Mesothelial cell of epicardium (in vitro differentiated cells): ENCODE measurements at regions not wholly inside any gene's neighbourhood (a gene's known extent, or its start where the extent isn't known, plus 50 kb on each side); places are given as distances from the start of the nearest gene placed in this dataset.
A peak's percentile ranks its signal among the peaks of the same experiment; 100 is the strongest.

Experiments used
- DNase-seq, 2 experiments: peaks; one replicate each; pipeline ENCODE4 v3.0.0; 2021; ENCODE audit warnings: low spot score in 2 of 2; ENCODE audit not compliant: unreplicated experiment in 2 of 2
- H3K27ac Mint-ChIP-seq: 2 replicates; pipeline ENCODE4 v1.8.0; 2021; ENCODE audit warnings: mixed read lengths
- H3K27me3 Mint-ChIP-seq: 2 replicates; pipeline ENCODE4 v1.8.0; 2021; ENCODE audit warnings: low read depth, mixed read lengths
- H3K36me3 Mint-ChIP-seq: 2 replicates; pipeline ENCODE4 v1.8.0; 2021; ENCODE audit warnings: mixed read lengths
- H3K4me1 Mint-ChIP-seq: 2 replicates; pipeline ENCODE4 v1.8.0; 2021; ENCODE audit warnings: mixed read lengths
- H3K4me3 Mint-ChIP-seq: 2 replicates; pipeline ENCODE4 v1.8.0; 2021; ENCODE audit warnings: mild to moderate bottlenecking, moderate library complexity, mixed read lengths
- H3K9me3 Mint-ChIP-seq: 2 replicates; pipeline ENCODE4 v1.8.0; 2021; ENCODE audit warnings: mixed read lengths
- CTCF ChIP-seq: fragments of 200-600 bp; sonication (generic); IDR thresholded peaks from one replicate; pipeline ENCODE4 v1.5.0; 2021; ENCODE audit warnings: antibody characterized with exemption; ENCODE audit not compliant: unreplicated experiment

- no peak overlapping the region for H3K27ac Mint-ChIP-seq
- peaks cover 30% of the 10 kb centered on the region for H3K27me3 Mint-ChIP-seq
- no peaks in the 10 kb centered on the region for H3K36me3 Mint-ChIP-seq
- TF ChIP-seq CTCF = no peak
- H3K9me3 Mint-ChIP-seq = no peaks in the 10 kb centered on the region
- no peak overlapping the region for H3K4me3 Mint-ChIP-seq
- H3K4me1 Mint-ChIP-seq = no peaks in the 10 kb centered on the region
- DNase-seq = no peak
Measured at GRCh38 chr5:3381206-3381825, 214.3 kb upstream of the IRX1 start.

- Mint-ChIP-seq H3K36me3 (no peaks in the 10 kb centered on the region), H3K27me3 (peaks cover 25% of the 10 kb centered on the region), H3K27ac (no peak overlapping the region), H3K4me1 (no peaks in the 10 kb centered on the region), H3K9me3 (no peaks in the 10 kb centered on the region), H3K4me3 (no peak overlapping the region)
- no peak for TF ChIP-seq CTCF
- DNase-seq = peak in 1 of 2 experiments; percentile 9
Measured at GRCh38 chr5:3380689-3381088, 214.9 kb upstream of the IRX1 start.

GRCh38 chr5:3377831-3378230 is 217.8 kb upstream of the IRX1 start:
- no peaks in the 10 kb centered on the region for H3K36me3 Mint-ChIP-seq
- H3K27ac Mint-ChIP-seq = no peak overlapping the region
- H3K9me3 Mint-ChIP-seq = peaks cover 4% of the 10 kb centered on the region
- no peaks in the 10 kb centered on the region for H3K4me1 Mint-ChIP-seq
- DNase-seq = peak in 1 of 2 experiments; percentile 35
- H3K4me3 Mint-ChIP-seq = no peak overlapping the region
- peaks cover 26% of the 10 kb centered on the region for H3K27me3 Mint-ChIP-seq
- no peak for TF ChIP-seq CTCF

GRCh38 chr5:3377176-3377575 is 218.5 kb upstream of the IRX1 start:
- Mint-ChIP-seq H3K27ac (no peak overlapping the region), H3K27me3 (peaks cover 26% of the 10 kb centered on the region), H3K4me3 (no peak overlapping the region), H3K9me3 (peaks cover 10% of the 10 kb centered on the region), H3K36me3 (no peaks in the 10 kb centered on the region), H3K4me1 (no peaks in the 10 kb centered on the region)
- DNase-seq = no peak
- TF ChIP-seq CTCF = no peak

- no peak for DNase-seq
- H3K9me3 Mint-ChIP-seq = peaks cover 14% of the 10 kb centered on the region
Measured at GRCh38 chr5:3376611-3377010, 219.0 kb upstream of the IRX1 start.

More at GRCh38 chr5:3376611-3377010, 219.0 kb upstream of the IRX1 start:
- Mint-ChIP-seq H3K4me1 (no peaks in the 10 kb centered on the region), H3K36me3 (no peaks in the 10 kb centered on the region), H3K4me3 (no peak overlapping the region), H3K27ac (no peak overlapping the region), H3K27me3 (peaks cover 26% of the 10 kb centered on the region)
- no peak for TF ChIP-seq CTCF
